HG02588 (cell line): ENCODE measurements at regions not wholly inside any gene's neighbourhood (a gene's known extent, or its start where the extent isn't known, plus 50 kb on each side); places are given as distances from the start of the nearest gene placed in this dataset.
A peak's percentile ranks its signal among the peaks of the same experiment; 100 is the strongest.

Source experiments
- ATAC-seq: cut with Tn5 transposase; IDR thresholded peaks from one replicate; pipeline ENCODE4 v1.9.1; 2021; ENCODE audit warnings: mild to moderate bottlenecking, moderate library complexity; ENCODE audit not compliant: unreplicated experiment

- ATAC-seq: no peak
These were observed 109.6 kb upstream of the BACH2 start for GRCh38 chr6:90406142-90406794.

GRCh38 chr6:90403489-90404381 lies 107.1 kb upstream of the BACH2 start:
- ATAC-seq: no peak

- ATAC-seq: no peak
These were observed 106.2 kb upstream of the BACH2 start for GRCh38 chr6:90402831-90403192.

- no peak for ATAC-seq
These were observed 105.5 kb upstream of the BACH2 start for GRCh38 chr6:90401933-90402830.

- ATAC-seq: no peak
These were observed 103.3 kb upstream of the BACH2 start for GRCh38 chr6:90399970-90400369.

GRCh38 chr6:90397929-90398674 lies 101.5 kb upstream of the BACH2 start:
- peak; percentile 62 for ATAC-seq

GRCh38 chr6:90397047-90397446 lies 100.4 kb upstream of the BACH2 start:
- ATAC-seq: no peak

- no peak for ATAC-seq
These were observed 96.7 kb upstream of the BACH2 start for GRCh38 chr6:90393232-90393884.

- no peak for ATAC-seq
These were observed 93.7 kb upstream of the BACH2 start for GRCh38 chr6:90390379-90390778.

- no peak for ATAC-seq
These were observed 91.8 kb upstream of the BACH2 start for GRCh38 chr6:90388395-90388794.

- no peak for ATAC-seq
These were observed 91.2 kb upstream of the BACH2 start for GRCh38 chr6:90387826-90388225.

- ATAC-seq: no peak
These were observed 90.7 kb upstream of the BACH2 start for GRCh38 chr6:90387383-90387775.

- ATAC-seq: no peak
These were observed 90.0 kb upstream of the BACH2 start for GRCh38 chr6:90386399-90387382.

GRCh38 chr6:90385759-90386313 lies 89.2 kb upstream of the BACH2 start:
- no peak for ATAC-seq

- ATAC-seq: no peak
These were observed 88.1 kb upstream of the BACH2 start for GRCh38 chr6:90384720-90385119.

GRCh38 chr6:90383196-90383822 lies 86.7 kb upstream of the BACH2 start:
- ATAC-seq: no peak

GRCh38 chr6:90382760-90383159 lies 86.1 kb upstream of the BACH2 start:
- ATAC-seq: no peak
